ENCODE measurements at regions not wholly inside any gene's neighbourhood (a gene's known extent, or its start where the extent isn't known, plus 50 kb on each side); places are given as distances from the start of the nearest gene placed in this dataset.

GRCh38 chr7:54326592-54327167, 215.5 kb upstream of the VSTM2A start:
- TF ChIP-seq CTCF (IDR thresholded peaks at IDR 0.05; ENCODE audit: low read length): no peak
- TF ChIP-seq EZH2 (optimal IDR thresholded peaks at IDR 0.05; ENCODE audit: low read depth, low read length): no peak
- TF ChIP-seq EZH2phosphoT487 (IDR thresholded peaks at IDR 0.05; ENCODE audit: low read length): no peak

Measured in MM.1S (cell line).